HL-60 (cell line): ENCODE measurements at regions not wholly inside any gene's neighbourhood (a gene's known extent, or its start where the extent isn't known, plus 50 kb on each side); places are given as distances from the start of the nearest gene placed in this dataset.

Experiments used
- GABPA ChIP-seq: IDR thresholded peaks from 2 replicates; pipeline ENCODE4 v1.6.1; 2012; ENCODE audit warnings: low read depth
- POLR2AphosphoS5 ChIP-seq: IDR thresholded peaks from 2 replicates; pipeline ENCODE4 v1.6.1; 2012; ENCODE audit warnings: low read depth
- TF ChIP-seq, protein P1 (sequence below): IDR thresholded peaks from one replicate; pipeline ENCODE4 v1.5.1; 2011; ENCODE audit warnings: low read length, control low read depth, inconsistent platforms; ENCODE audit not compliant: insufficient read depth
- TF ChIP-seq, protein P2 (sequence below): IDR thresholded peaks from 2 replicates; pipeline ENCODE4 v1.6.1; 2012; ENCODE audit warnings: low read depth; ENCODE audit not compliant: insufficient replicate concordance

DNA sequence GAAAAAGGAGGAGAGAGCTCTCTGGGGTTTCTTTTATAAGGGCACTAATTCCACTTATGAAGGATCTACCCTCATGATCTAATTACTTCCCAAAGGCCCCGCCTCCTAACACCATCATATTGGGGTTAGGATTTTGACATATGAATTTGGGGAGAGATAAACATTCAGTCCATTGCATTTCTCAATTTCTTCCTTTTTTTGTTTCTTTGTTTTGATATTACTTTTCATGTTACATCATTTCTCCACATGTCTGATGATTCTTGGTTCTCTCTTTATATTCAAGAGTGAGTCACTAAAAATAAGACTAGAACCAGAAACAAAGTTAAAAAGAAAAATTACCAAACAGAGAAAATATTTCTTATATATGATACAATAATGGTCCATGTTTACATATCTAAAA lies 63.2 kb upstream of the DUSP10 start:
- TF ChIP-seq, protein P1, sequence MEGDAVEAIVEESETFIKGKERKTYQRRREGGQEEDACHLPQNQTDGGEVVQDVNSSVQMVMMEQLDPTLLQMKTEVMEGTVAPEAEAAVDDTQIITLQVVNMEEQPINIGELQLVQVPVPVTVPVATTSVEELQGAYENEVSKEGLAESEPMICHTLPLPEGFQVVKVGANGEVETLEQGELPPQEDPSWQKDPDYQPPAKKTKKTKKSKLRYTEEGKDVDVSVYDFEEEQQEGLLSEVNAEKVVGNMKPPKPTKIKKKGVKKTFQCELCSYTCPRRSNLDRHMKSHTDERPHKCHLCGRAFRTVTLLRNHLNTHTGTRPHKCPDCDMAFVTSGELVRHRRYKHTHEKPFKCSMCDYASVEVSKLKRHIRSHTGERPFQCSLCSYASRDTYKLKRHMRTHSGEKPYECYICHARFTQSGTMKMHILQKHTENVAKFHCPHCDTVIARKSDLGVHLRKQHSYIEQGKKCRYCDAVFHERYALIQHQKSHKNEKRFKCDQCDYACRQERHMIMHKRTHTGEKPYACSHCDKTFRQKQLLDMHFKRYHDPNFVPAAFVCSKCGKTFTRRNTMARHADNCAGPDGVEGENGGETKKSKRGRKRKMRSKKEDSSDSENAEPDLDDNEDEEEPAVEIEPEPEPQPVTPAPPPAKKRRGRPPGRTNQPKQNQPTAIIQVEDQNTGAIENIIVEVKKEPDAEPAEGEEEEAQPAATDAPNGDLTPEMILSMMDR, result no peak
- no peak for TF ChIP-seq POLR2AphosphoS5
- TF ChIP-seq, protein P2, sequence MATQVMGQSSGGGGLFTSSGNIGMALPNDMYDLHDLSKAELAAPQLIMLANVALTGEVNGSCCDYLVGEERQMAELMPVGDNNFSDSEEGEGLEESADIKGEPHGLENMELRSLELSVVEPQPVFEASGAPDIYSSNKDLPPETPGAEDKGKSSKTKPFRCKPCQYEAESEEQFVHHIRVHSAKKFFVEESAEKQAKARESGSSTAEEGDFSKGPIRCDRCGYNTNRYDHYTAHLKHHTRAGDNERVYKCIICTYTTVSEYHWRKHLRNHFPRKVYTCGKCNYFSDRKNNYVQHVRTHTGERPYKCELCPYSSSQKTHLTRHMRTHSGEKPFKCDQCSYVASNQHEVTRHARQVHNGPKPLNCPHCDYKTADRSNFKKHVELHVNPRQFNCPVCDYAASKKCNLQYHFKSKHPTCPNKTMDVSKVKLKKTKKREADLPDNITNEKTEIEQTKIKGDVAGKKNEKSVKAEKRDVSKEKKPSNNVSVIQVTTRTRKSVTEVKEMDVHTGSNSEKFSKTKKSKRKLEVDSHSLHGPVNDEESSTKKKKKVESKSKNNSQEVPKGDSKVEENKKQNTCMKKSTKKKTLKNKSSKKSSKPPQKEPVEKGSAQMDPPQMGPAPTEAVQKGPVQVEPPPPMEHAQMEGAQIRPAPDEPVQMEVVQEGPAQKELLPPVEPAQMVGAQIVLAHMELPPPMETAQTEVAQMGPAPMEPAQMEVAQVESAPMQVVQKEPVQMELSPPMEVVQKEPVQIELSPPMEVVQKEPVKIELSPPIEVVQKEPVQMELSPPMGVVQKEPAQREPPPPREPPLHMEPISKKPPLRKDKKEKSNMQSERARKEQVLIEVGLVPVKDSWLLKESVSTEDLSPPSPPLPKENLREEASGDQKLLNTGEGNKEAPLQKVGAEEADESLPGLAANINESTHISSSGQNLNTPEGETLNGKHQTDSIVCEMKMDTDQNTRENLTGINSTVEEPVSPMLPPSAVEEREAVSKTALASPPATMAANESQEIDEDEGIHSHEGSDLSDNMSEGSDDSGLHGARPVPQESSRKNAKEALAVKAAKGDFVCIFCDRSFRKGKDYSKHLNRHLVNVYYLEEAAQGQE, result no peak
- TF ChIP-seq GABPA, result no peak
